SK-N-SH (cell line): ENCODE measurements at regions not wholly inside any gene's neighbourhood (a gene's known extent, or its start where the extent isn't known, plus 50 kb on each side); places are given as distances from the start of the nearest gene placed in this dataset.

ENCODE experiments used
- CTCF ChIA-PET: fragments of 300-600, 350-600 bp; formaldehyde crosslinking; extraction: SDS; loops from one replicate; lab custom pipeline; 2021; lab: Yijun Ruan, JAX
- POLR2A ChIA-PET: fragments of 350-600 bp; sonication (Branson Sonifier 250); formaldehyde crosslinking; extraction: SDS; loops from one replicate; lab custom pipeline; 2020; ENCODE audit warnings: antibody characterized with exemption, inconsistent platforms; lab: Yijun Ruan, JAX
- DNase-seq: peaks from one replicate; pipeline ENCODE4 v3.0.0; 2012
- H2AFZ ChIP-seq: fragments of 200-600 bp; sonication (generic); 2 replicates; pipeline ENCODE4 v1.8.1; 2016; ENCODE audit warnings: antibody characterized with exemption, mild to moderate bottlenecking, low read depth
- H3F3A ChIP-seq: fragments of 200-600 bp; sonication (generic); replicated peaks from 2 replicates; pipeline ENCODE3; 2016; ENCODE audit warnings: antibody characterized with exemption, mild to moderate bottlenecking; ENCODE audit not compliant: insufficient read depth
- H3K27ac ChIP-seq, 2 experiments: fragments of 200-500 bp in 1 of 2; fragments of 200-600 bp in 1 of 2; sonication (Bioruptor generic) in 1 of 2; sonication (generic), shearing (Covaris generic) in 1 of 2; 2 replicates each; pipeline versions ENCODE4 v1.5.1 to v1.6.1; 2014 to 2016; ENCODE audit warnings: low read depth in 2 of 2, inconsistent platforms in 1 of 2, low read length in 1 of 2, mild to moderate bottlenecking in 1 of 2, mixed read lengths in 1 of 2
- H3K27me3 ChIP-seq: fragments of 200-600 bp; sonication (generic), shearing (Covaris generic); 2 replicates; pipeline ENCODE4 v1.6.1; 2016; ENCODE audit warnings: mixed run types; ENCODE audit not compliant: insufficient read depth
- H3K36me3 ChIP-seq, 2 experiments: fragments of 200-500 bp in 1 of 2; fragments of 200-600 bp in 1 of 2; sonication (Bioruptor generic) in 1 of 2; sonication (generic) in 1 of 2; replicated peaks in 1 of 2; 2 replicates each; pipeline versions ENCODE3 to v1.5.1; 2014 to 2016; ENCODE audit warnings: low read length in 1 of 2, mild to moderate bottlenecking in 1 of 2; ENCODE audit not compliant: insufficient read depth in 2 of 2, control insufficient read depth in 1 of 2
- H3K4me1 ChIP-seq, 2 experiments: fragments of 200-500 bp in 1 of 2; fragments of 200-600 bp in 1 of 2; sonication (Bioruptor generic) in 1 of 2; sonication (generic), shearing (Covaris generic) in 1 of 2; 2 replicates each; pipeline versions ENCODE4 v1.5.1 to v1.6.1; 2014 to 2016; ENCODE audit warnings: low read depth in 1 of 2, low read length in 1 of 2, mixed run types in 1 of 2; ENCODE audit not compliant: insufficient read depth in 2 of 2, control insufficient read depth in 1 of 2
- H3K4me2 ChIP-seq: fragments of 200-600 bp; sonication (generic), shearing (Covaris generic); 2 replicates; pipeline ENCODE4 v1.6.1; 2017; ENCODE audit warnings: mixed run types
- H3K4me3 ChIP-seq, 2 experiments: fragments of 200-500 bp in 1 of 2; fragments of 200-600 bp in 1 of 2; sonication (Bioruptor generic) in 1 of 2; sonication (generic), shearing (Covaris generic) in 1 of 2; 2 replicates each; pipeline versions ENCODE4 v1.5.1 to v1.8.1; 2014 to 2016; ENCODE audit warnings: low read depth in 2 of 2, inconsistent platforms in 1 of 2, low read length in 1 of 2, mild to moderate bottlenecking in 1 of 2, mixed read lengths in 1 of 2, moderate library complexity in 1 of 2
- H3K79me2 ChIP-seq: fragments of 200-600 bp; sonication (generic); 2 replicates; pipeline ENCODE4 v1.8.1; 2017; ENCODE audit warnings: mild to moderate bottlenecking; ENCODE audit not compliant: insufficient read depth
- H3K9ac ChIP-seq: fragments of 200-600 bp; sonication (generic); 2 replicates; pipeline ENCODE4 v1.6.1; 2017; ENCODE audit warnings: mixed run types
- H3K9me2 ChIP-seq: fragments of 200-600 bp; sonication (generic); 2 replicates; pipeline ENCODE4 v1.6.1; 2017; ENCODE audit warnings: mixed run types
- H3K9me3 ChIP-seq: fragments of 200-600 bp; sonication (generic); 2 replicates; pipeline ENCODE4 v1.6.1; 2017; ENCODE audit warnings: mixed run types, mild to moderate bottlenecking, moderate library complexity
- H4K20me1 ChIP-seq: fragments of 200-600 bp; sonication (generic); 2 replicates; pipeline ENCODE4 v1.6.1; 2017; ENCODE audit warnings: mild to moderate bottlenecking, mixed run types; ENCODE audit not compliant: insufficient read depth
- CHD2 ChIP-seq: fragments of 150-350 bp; IDR thresholded peaks from 2 replicates; pipeline ENCODE4 v1.6.1; 2018; ENCODE audit warnings: low read length; ENCODE audit not compliant: partially characterized antibody
- FOSL2 ChIP-seq: IDR thresholded peaks from 2 replicates; pipeline ENCODE4 v1.4.0; 2012; ENCODE audit warnings: low read depth, mild to moderate bottlenecking, moderate library complexity, borderline replicate concordance
- GABPA ChIP-seq: IDR thresholded peaks from 2 replicates; pipeline ENCODE4 v1.4.0; 2012; ENCODE audit warnings: low read depth, mild to moderate bottlenecking
- JUND ChIP-seq: IDR thresholded peaks from 2 replicates; pipeline ENCODE4 v1.4.0; 2012
- NRF1 ChIP-seq: IDR thresholded peaks from 2 replicates; pipeline ENCODE4 v1.6.1; 2012; ENCODE audit warnings: low read depth, mild to moderate bottlenecking, low read length
- RAD21 ChIP-seq: IDR thresholded peaks from 2 replicates; pipeline ENCODE4 v1.6.1; 2012; ENCODE audit warnings: mild to moderate bottlenecking, low read length
- REST ChIP-seq: IDR thresholded peaks from 2 replicates; pipeline ENCODE4 v1.6.1; 2012; ENCODE audit warnings: mild to moderate bottlenecking, low read depth, low read length, moderate library complexity
- RXRA ChIP-seq: IDR thresholded peaks from 2 replicates; pipeline ENCODE4 v1.4.0; 2012; ENCODE audit warnings: low read depth, mild to moderate bottlenecking, borderline replicate concordance
- SMC3 ChIP-seq: IDR thresholded peaks from 2 replicates; pipeline ENCODE4 v1.6.1; 2012; ENCODE audit warnings: low read depth, low read length, improper control_type of control experiment
- TCF12 ChIP-seq: IDR thresholded peaks from 2 replicates; pipeline ENCODE4 v1.4.0; 2012
- TEAD4 ChIP-seq: IDR thresholded peaks from 2 replicates; pipeline ENCODE4 v1.4.0; 2012; ENCODE audit warnings: mild to moderate bottlenecking, borderline replicate concordance; ENCODE audit not compliant: insufficient read depth
- USF2 ChIP-seq: fragments of 150-350 bp; IDR thresholded peaks from 2 replicates; pipeline ENCODE4 v1.6.1; 2017; ENCODE audit warnings: antibody characterized with exemption, low read length, low read depth, borderline replicate concordance

GRCh38 chr1:45275054-45275453, 51.6 kb upstream of the HPDL start:
- Histone ChIP-seq H2AFZ (peak overlapping the region; percentile 56; the same call in 1 of the 2 replicates), H3K4me2 (no peak overlapping the region), H3K9me3 (no peaks in the 10 kb centered on the region; the same call in 1 of the 2 replicates), H3K27me3 (no peaks in the 10 kb centered on the region), H4K20me1 (no peaks in the 10 kb centered on the region), H3F3A (no peaks in the 10 kb centered on the region), H3K4me1 (no peaks in the 10 kb centered on the region), H3K9ac (no peak overlapping the region), H3K36me3 (no peaks in the 10 kb centered on the region), H3K9me2 (no peaks in the 10 kb centered on the region), H3K79me2 (no peaks in the 10 kb centered on the region), H3K4me3 (no peak overlapping the region), H3K27ac (no peak overlapping the region)
- ChIA-PET POLR2A (no interaction called here), CTCF (no interaction called here)
- TF ChIP-seq JUND = no peak
- TF ChIP-seq NRF1 = no peak
- TF ChIP-seq SMC3 = no peak
- no peak for TF ChIP-seq RXRA
- TF ChIP-seq GABPA = no peak
- no peak for TF ChIP-seq RAD21
- no peak for TF ChIP-seq FOSL2
- TF ChIP-seq TCF12 = no peak
- no peak for TF ChIP-seq USF2
- no peak for TF ChIP-seq REST
- TF ChIP-seq CHD2 = no peak
- no peak for TF ChIP-seq TEAD4
- DNase-seq = no peak
